ENCODE measurements at regions not wholly inside any gene's neighbourhood (a gene's known extent, or its start where the extent isn't known, plus 50 kb on each side); places are given as distances from the start of the nearest gene placed in this dataset.

DNA sequence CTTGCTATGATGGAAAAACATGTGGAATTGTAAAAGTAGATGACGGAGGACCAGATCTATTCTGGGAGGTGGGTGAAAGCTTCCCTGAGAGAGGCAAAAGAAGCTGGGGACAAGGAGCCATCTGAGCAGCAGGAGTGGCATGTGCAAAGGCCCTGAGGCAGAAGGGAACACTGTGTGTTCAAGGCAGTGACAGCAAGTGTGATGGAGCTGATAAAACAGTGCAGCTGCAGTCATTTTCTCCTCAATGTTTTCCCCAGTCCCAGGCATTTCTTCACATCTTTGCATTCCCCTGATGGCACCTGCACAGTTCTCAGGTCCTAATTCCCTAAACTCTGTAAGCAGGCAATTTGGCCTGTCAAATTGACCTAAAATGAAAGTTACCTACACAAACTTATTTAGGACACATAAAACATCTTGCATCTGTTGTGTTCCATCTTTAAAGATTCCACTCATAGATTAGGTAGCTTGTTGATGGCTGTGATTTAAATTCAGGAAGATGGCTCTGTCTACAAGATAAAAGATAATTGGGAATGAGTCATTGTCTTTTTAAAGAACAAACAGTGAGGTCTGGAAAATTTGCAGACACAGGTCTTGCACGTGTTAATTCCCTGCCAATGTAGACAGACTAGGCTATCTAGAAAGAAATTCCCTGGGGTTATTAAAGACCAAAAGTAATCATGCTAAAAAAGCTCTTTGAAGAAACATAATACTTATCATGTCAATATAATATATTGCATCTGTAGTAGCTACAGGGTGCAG lies 289.6 kb upstream of the SGCD start:
- no peak for TF ChIP-seq SP1 (IDR thresholded peaks at IDR 0.05; ENCODE audit: low read depth, low read length)
- TF ChIP-seq, protein P1, sequence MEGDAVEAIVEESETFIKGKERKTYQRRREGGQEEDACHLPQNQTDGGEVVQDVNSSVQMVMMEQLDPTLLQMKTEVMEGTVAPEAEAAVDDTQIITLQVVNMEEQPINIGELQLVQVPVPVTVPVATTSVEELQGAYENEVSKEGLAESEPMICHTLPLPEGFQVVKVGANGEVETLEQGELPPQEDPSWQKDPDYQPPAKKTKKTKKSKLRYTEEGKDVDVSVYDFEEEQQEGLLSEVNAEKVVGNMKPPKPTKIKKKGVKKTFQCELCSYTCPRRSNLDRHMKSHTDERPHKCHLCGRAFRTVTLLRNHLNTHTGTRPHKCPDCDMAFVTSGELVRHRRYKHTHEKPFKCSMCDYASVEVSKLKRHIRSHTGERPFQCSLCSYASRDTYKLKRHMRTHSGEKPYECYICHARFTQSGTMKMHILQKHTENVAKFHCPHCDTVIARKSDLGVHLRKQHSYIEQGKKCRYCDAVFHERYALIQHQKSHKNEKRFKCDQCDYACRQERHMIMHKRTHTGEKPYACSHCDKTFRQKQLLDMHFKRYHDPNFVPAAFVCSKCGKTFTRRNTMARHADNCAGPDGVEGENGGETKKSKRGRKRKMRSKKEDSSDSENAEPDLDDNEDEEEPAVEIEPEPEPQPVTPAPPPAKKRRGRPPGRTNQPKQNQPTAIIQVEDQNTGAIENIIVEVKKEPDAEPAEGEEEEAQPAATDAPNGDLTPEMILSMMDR (IDR thresholded peaks at IDR 0.05; ENCODE audit: control extremely low read depth in 1 of 3, insufficient read depth in 1 of 3, low read depth in 1 of 3, low read length in 3 of 3) = no peak
- no peak for TF ChIP-seq EZH2 (IDR thresholded peaks at IDR 0.05; ENCODE audit: low read depth, low read length, severe bottlenecking)

Measured in H1 (cell line).